ENCODE measurements at regions not wholly inside any gene's neighbourhood (a gene's known extent, or its start where the extent isn't known, plus 50 kb on each side); places are given as distances from the start of the nearest gene placed in this dataset.

GRCh38 chr3:147854542-147854941, 445.4 kb downstream of the ZIC1 start:
- no peak for TF ChIP-seq CTCF (IDR thresholded peaks at IDR 0.05)
- no peak for TF ChIP-seq TCF7L2 (IDR thresholded peaks at IDR 0.05; ENCODE audit: low read depth, low read length)

All from Panc1 (cell line).